DOHH2 (cell line): ENCODE measurements at regions not wholly inside any gene's neighbourhood (a gene's known extent, or its start where the extent isn't known, plus 50 kb on each side); places are given as distances from the start of the nearest gene placed in this dataset.

Experiments
- H3F3A ChIP-seq: fragments of 200-600 bp; sonication (generic), shearing (Covaris generic); 2 replicates; pipeline ENCODE4 v1.6.0; 2016; ENCODE audit warnings: antibody characterized with exemption, mild to moderate bottlenecking; ENCODE audit not compliant: control insufficient read depth, insufficient read depth
- H3K27ac ChIP-seq: fragments of 200-600 bp; sonication (generic); 2 replicates; pipeline ENCODE4 v1.5.1; 2014; ENCODE audit warnings: low read depth, mild to moderate bottlenecking, low read length, moderate library complexity
- H3K27me3 ChIP-seq: fragments of 200-600 bp; sonication (generic); 2 replicates; pipeline ENCODE4 v1.6.1; 2014; ENCODE audit warnings: mild to moderate bottlenecking, low read length, mixed read lengths; ENCODE audit not compliant: control insufficient read depth
- H3K36me3 ChIP-seq: fragments of 200-600 bp; sonication (generic); 2 replicates; pipeline ENCODE4 v1.6.1; 2014; ENCODE audit warnings: mild to moderate bottlenecking, low read length, moderate library complexity, mixed read lengths; ENCODE audit not compliant: control insufficient read depth
- H3K4me1 ChIP-seq: fragments of 200-600 bp; sonication (generic); 2 replicates; pipeline ENCODE4 v1.6.1; 2014; ENCODE audit warnings: mild to moderate bottlenecking, low read length, mixed read lengths; ENCODE audit not compliant: control insufficient read depth
- H3K4me2 ChIP-seq: fragments of 200-600 bp; sonication (generic); 2 replicates; pipeline ENCODE4 v1.6.0; 2014; ENCODE audit warnings: mild to moderate bottlenecking, low read length, moderate library complexity
- H3K4me3 ChIP-seq: fragments of 200-600 bp; sonication (generic); 2 replicates; pipeline ENCODE4 v1.5.1; 2014; ENCODE audit warnings: mild to moderate bottlenecking, low read length, mixed read lengths
- H3K79me2 ChIP-seq: fragments of 200-600 bp; sonication (generic); 2 replicates; pipeline ENCODE4 v1.6.1; 2014; ENCODE audit warnings: mild to moderate bottlenecking, low read length, mixed read lengths; ENCODE audit not compliant: control insufficient read depth
- H3K9me2 ChIP-seq: fragments of 200-600 bp; sonication (generic); replicated peaks from 2 replicates; pipeline ENCODE4 v1.6.1; 2014; ENCODE audit warnings: mild to moderate bottlenecking, low read length, mixed read lengths; ENCODE audit not compliant: control insufficient read depth
- H3K9me3 ChIP-seq: fragments of 200-600 bp; sonication (generic); 2 replicates; pipeline ENCODE4 v1.6.1; 2014; ENCODE audit warnings: antibody characterized with exemption, low read length, mixed read lengths; ENCODE audit not compliant: control insufficient read depth, insufficient read depth
- H4K20me1 ChIP-seq: fragments of 200-600 bp; sonication (generic); 2 replicates; pipeline ENCODE4 v1.6.0; 2014; ENCODE audit warnings: low read depth, mild to moderate bottlenecking, antibody characterized with exemption, low read length, moderate library complexity; ENCODE audit not compliant: control insufficient read depth, insufficient read depth
- CTCF ChIP-seq: fragments of 200-600 bp; sonication (generic); IDR thresholded peaks from one replicate; pipeline ENCODE4 v1.5.1; 2014; ENCODE audit warnings: antibody characterized with exemption, mild to moderate bottlenecking, low read depth, low read length; ENCODE audit not compliant: poor library complexity, severe bottlenecking
- EZH2phosphoT487 ChIP-seq: fragments of 200-600 bp; sonication (generic); IDR thresholded peaks from 2 replicates; pipeline ENCODE4 v1.6.1; 2017; ENCODE audit warnings: borderline replicate concordance, mild to moderate bottlenecking, antibody characterized with exemption, low read length, moderate library complexity, mixed read lengths

GRCh38 chr12:114944736-114945135 lies 260.8 kb upstream of the TBX3 start:
- no peaks in the 10 kb centered on the region for H3K27me3 ChIP-seq
- H3K36me3 ChIP-seq, result no peaks in the 10 kb centered on the region
- no peak overlapping the region for H3K4me3 ChIP-seq
- H3K4me1 ChIP-seq, result no peaks in the 10 kb centered on the region
- H3K79me2 ChIP-seq, result no peaks in the 10 kb centered on the region
- no peak overlapping the region for H3K27ac ChIP-seq
- H3K4me2 ChIP-seq, result no peak overlapping the region
- no peaks in the 10 kb centered on the region for H3K9me3 ChIP-seq
- no peaks in the 10 kb centered on the region for H3K9me2 ChIP-seq
- no peaks in the 10 kb centered on the region for H4K20me1 ChIP-seq
- no peaks in the 10 kb centered on the region for H3F3A ChIP-seq
- TF ChIP-seq EZH2phosphoT487 (no peak), CTCF (no peak)

GRCh38 chr12:114943601-114944000 lies 259.6 kb upstream of the TBX3 start:
- Histone ChIP-seq H3K79me2 (no peaks in the 10 kb centered on the region), H3K27ac (no peak overlapping the region), H4K20me1 (no peaks in the 10 kb centered on the region), H3K27me3 (no peaks in the 10 kb centered on the region), H3F3A (no peaks in the 10 kb centered on the region), H3K9me2 (no peaks in the 10 kb centered on the region), H3K9me3 (no peaks in the 10 kb centered on the region), H3K4me2 (no peak overlapping the region), H3K4me3 (no peak overlapping the region), H3K36me3 (no peaks in the 10 kb centered on the region), H3K4me1 (no peaks in the 10 kb centered on the region)
- TF ChIP-seq CTCF (no peak), EZH2phosphoT487 (no peak)

- H3K4me1 ChIP-seq, result no peaks in the 10 kb centered on the region
- H3F3A ChIP-seq, result no peaks in the 10 kb centered on the region
- H3K27me3 ChIP-seq, result no peaks in the 10 kb centered on the region
- H3K9me2 ChIP-seq, result no peaks in the 10 kb centered on the region
- H3K4me2 ChIP-seq, result no peak overlapping the region
- H3K27ac ChIP-seq, result no peak overlapping the region
- no peaks in the 10 kb centered on the region for H3K36me3 ChIP-seq
- no peak overlapping the region for H3K4me3 ChIP-seq
- TF ChIP-seq EZH2phosphoT487 (no peak), CTCF (no peak)
- no peaks in the 10 kb centered on the region for H4K20me1 ChIP-seq
- no peaks in the 10 kb centered on the region for H3K79me2 ChIP-seq
- no peaks in the 10 kb centered on the region for H3K9me3 ChIP-seq
These were observed 254.7 kb upstream of the TBX3 start for GRCh38 chr12:114938487-114939210.
